ENCODE measurements at regions not wholly inside any gene's neighbourhood (a gene's known extent, or its start where the extent isn't known, plus 50 kb on each side); places are given as distances from the start of the nearest gene placed in this dataset.

GRCh38 chr5:164484948-164485347, 979.5 kb downstream of the MAT2B start:
- Histone ChIP-seq H3K36me3 (ENCODE audit: control insufficient read depth, insufficient read depth, low read length) (no peaks in the 10 kb centered on the region), H3K4me1 (ENCODE audit: control insufficient read depth, insufficient read depth, low read length) (no peaks in the 10 kb centered on the region), H3K4me3 (ENCODE audit: insufficient read depth, low read depth, low read length) (no peak overlapping the region), H3K27ac (ENCODE audit: insufficient read depth, low read depth, low read length, poor library complexity, severe bottlenecking) (no peak overlapping the region), H3K9me3 (ENCODE audit: control insufficient read depth, low read length) (no peaks in the 10 kb centered on the region), H3K27me3 (ENCODE audit: control insufficient read depth, insufficient read depth, low read length, poor library complexity, severe bottlenecking) (no peaks in the 10 kb centered on the region)
- WGBS, 2 experiments, result 88 to 100% methylated on average over 1 of the region's 1 CpG

- 92 to 93% methylated on average over 2 of the region's 2 CpGs for WGBS, 2 experiments
- Histone ChIP-seq H3K4me3 (ENCODE audit: insufficient read depth, low read depth, low read length) (no peak overlapping the region), H3K36me3 (ENCODE audit: control insufficient read depth, insufficient read depth, low read length) (no peaks in the 10 kb centered on the region), H3K27ac (ENCODE audit: insufficient read depth, low read depth, low read length, poor library complexity, severe bottlenecking) (no peak overlapping the region), H3K4me1 (ENCODE audit: control insufficient read depth, insufficient read depth, low read length) (no peaks in the 10 kb centered on the region), H3K27me3 (ENCODE audit: control insufficient read depth, insufficient read depth, low read length, poor library complexity, severe bottlenecking) (no peaks in the 10 kb centered on the region), H3K9me3 (ENCODE audit: control insufficient read depth, low read length) (no peaks in the 10 kb centered on the region)
These were observed 982.5 kb downstream of the MAT2B start for GRCh38 chr5:164487939-164488338.

GRCh38 chr5:164497311-164498064, 992.1 kb downstream of the MAT2B start:
- H3K4me3 ChIP-seq (ENCODE audit: insufficient read depth, low read depth, low read length), result no peak overlapping the region
- 93 to 95% methylated on average over 6 to 7 of the region's 7 CpGs for WGBS, 2 experiments
- H3K36me3 ChIP-seq (ENCODE audit: control insufficient read depth, insufficient read depth, low read length), result no peaks in the 10 kb centered on the region
- no peaks in the 10 kb centered on the region for H3K9me3 ChIP-seq (ENCODE audit: control insufficient read depth, low read length)
- no peak overlapping the region for H3K27ac ChIP-seq (ENCODE audit: insufficient read depth, low read depth, low read length, poor library complexity, severe bottlenecking)
- no peaks in the 10 kb centered on the region for H3K4me1 ChIP-seq (ENCODE audit: control insufficient read depth, insufficient read depth, low read length)
- no peaks in the 10 kb centered on the region for H3K27me3 ChIP-seq (ENCODE audit: control insufficient read depth, insufficient read depth, low read length, poor library complexity, severe bottlenecking)

GRCh38 chr5:164498438-164498837, 993.0 kb downstream of the MAT2B start:
- H3K4me1 ChIP-seq (ENCODE audit: control insufficient read depth, insufficient read depth, low read length), result no peaks in the 10 kb centered on the region
- H3K36me3 ChIP-seq (ENCODE audit: control insufficient read depth, insufficient read depth, low read length), result no peaks in the 10 kb centered on the region
- no peak overlapping the region for H3K4me3 ChIP-seq (ENCODE audit: insufficient read depth, low read depth, low read length)
- H3K27me3 ChIP-seq (ENCODE audit: control insufficient read depth, insufficient read depth, low read length, poor library complexity, severe bottlenecking), result no peaks in the 10 kb centered on the region
- H3K27ac ChIP-seq (ENCODE audit: insufficient read depth, low read depth, low read length, poor library complexity, severe bottlenecking), result no peak overlapping the region
- no peaks in the 10 kb centered on the region for H3K9me3 ChIP-seq (ENCODE audit: control insufficient read depth, low read length)

- WGBS, 2 experiments, result 84 to 95% methylated on average over 5 of the region's 5 CpGs
- no peaks in the 10 kb centered on the region for H3K9me3 ChIP-seq (ENCODE audit: control insufficient read depth, low read length)
- H3K36me3 ChIP-seq (ENCODE audit: control insufficient read depth, insufficient read depth, low read length), result no peaks in the 10 kb centered on the region
- no peak overlapping the region for H3K4me3 ChIP-seq (ENCODE audit: insufficient read depth, low read depth, low read length)
- no peaks in the 10 kb centered on the region for H3K4me1 ChIP-seq (ENCODE audit: control insufficient read depth, insufficient read depth, low read length)
- H3K27ac ChIP-seq (ENCODE audit: insufficient read depth, low read depth, low read length, poor library complexity, severe bottlenecking), result no peak overlapping the region
- no peaks in the 10 kb centered on the region for H3K27me3 ChIP-seq (ENCODE audit: control insufficient read depth, insufficient read depth, low read length, poor library complexity, severe bottlenecking)
These were observed 995.4 kb downstream of the MAT2B start for GRCh38 chr5:164500856-164501255.

GRCh38 chr5:164501344-164501743, 995.9 kb downstream of the MAT2B start:
- H3K27me3 ChIP-seq (ENCODE audit: control insufficient read depth, insufficient read depth, low read length, poor library complexity, severe bottlenecking), result no peaks in the 10 kb centered on the region
- H3K4me1 ChIP-seq (ENCODE audit: control insufficient read depth, insufficient read depth, low read length), result no peaks in the 10 kb centered on the region
- H3K27ac ChIP-seq (ENCODE audit: insufficient read depth, low read depth, low read length, poor library complexity, severe bottlenecking), result no peak overlapping the region
- WGBS, 2 experiments, result 97 to 100% methylated on average over 2 of the region's 3 CpGs
- no peak overlapping the region for H3K4me3 ChIP-seq (ENCODE audit: insufficient read depth, low read depth, low read length)
- H3K36me3 ChIP-seq (ENCODE audit: control insufficient read depth, insufficient read depth, low read length), result no peaks in the 10 kb centered on the region
- no peaks in the 10 kb centered on the region for H3K9me3 ChIP-seq (ENCODE audit: control insufficient read depth, low read length)

- H3K27ac ChIP-seq (ENCODE audit: insufficient read depth, low read depth, low read length, poor library complexity, severe bottlenecking), result no peak overlapping the region
- 59 to 68% methylated on average over 7 of the region's 7 CpGs for WGBS, 2 experiments
These were observed 998.8 kb downstream of the MAT2B start for GRCh38 chr5:164504141-164504772.

GRCh38 chr5:164505791-164506190, 1000.4 kb downstream of the MAT2B start:
- no peaks in the 10 kb centered on the region for H3K36me3 ChIP-seq (ENCODE audit: control insufficient read depth, insufficient read depth, low read length)
- no peaks in the 10 kb centered on the region for H3K9me3 ChIP-seq (ENCODE audit: control insufficient read depth, low read length)
- H3K27ac ChIP-seq (ENCODE audit: insufficient read depth, low read depth, low read length, poor library complexity, severe bottlenecking), result no peak overlapping the region
- H3K4me3 ChIP-seq (ENCODE audit: insufficient read depth, low read depth, low read length), result no peak overlapping the region
- 92 to 93% methylated on average over 4 of the region's 4 CpGs for WGBS, 2 experiments
- H3K4me1 ChIP-seq (ENCODE audit: control insufficient read depth, insufficient read depth, low read length), result no peaks in the 10 kb centered on the region
- no peaks in the 10 kb centered on the region for H3K27me3 ChIP-seq (ENCODE audit: control insufficient read depth, insufficient read depth, low read length, poor library complexity, severe bottlenecking)

More at GRCh38 chr5:164504141-164504772, 998.8 kb downstream of the MAT2B start:
- no peaks in the 10 kb centered on the region for H3K4me1 ChIP-seq (ENCODE audit: control insufficient read depth, insufficient read depth, low read length)
- H3K27me3 ChIP-seq (ENCODE audit: control insufficient read depth, insufficient read depth, low read length, poor library complexity, severe bottlenecking), result no peaks in the 10 kb centered on the region
- H3K36me3 ChIP-seq (ENCODE audit: control insufficient read depth, insufficient read depth, low read length), result no peaks in the 10 kb centered on the region
- H3K4me3 ChIP-seq (ENCODE audit: insufficient read depth, low read depth, low read length), result no peak overlapping the region
- H3K9me3 ChIP-seq (ENCODE audit: control insufficient read depth, low read length), result no peaks in the 10 kb centered on the region

GRCh38 chr5:164518067-164518740, 1012.8 kb downstream of the MAT2B start:
- H3K4me1 ChIP-seq (ENCODE audit: control insufficient read depth, insufficient read depth, low read length), result no peaks in the 10 kb centered on the region
- H3K9me3 ChIP-seq (ENCODE audit: control insufficient read depth, low read length), result peaks cover 2% of the 10 kb centered on the region
- no peaks in the 10 kb centered on the region for H3K27me3 ChIP-seq (ENCODE audit: control insufficient read depth, insufficient read depth, low read length, poor library complexity, severe bottlenecking)
- 100% methylated on average over 1 of the region's 1 CpG; no CpG with 5 or more reads in 1 of the 2 experiments for WGBS, 2 experiments
- no peak overlapping the region for H3K4me3 ChIP-seq (ENCODE audit: insufficient read depth, low read depth, low read length)
- no peak overlapping the region for H3K27ac ChIP-seq (ENCODE audit: insufficient read depth, low read depth, low read length, poor library complexity, severe bottlenecking)
- H3K36me3 ChIP-seq (ENCODE audit: control insufficient read depth, insufficient read depth, low read length), result no peaks in the 10 kb centered on the region

GRCh38 chr5:164518741-164519080, 1013.3 kb downstream of the MAT2B start:
- no peaks in the 10 kb centered on the region for H3K9me3 ChIP-seq (ENCODE audit: control insufficient read depth, low read length)
- 92 to 93% methylated on average over 4 of the region's 4 CpGs for WGBS, 2 experiments
- H3K4me3 ChIP-seq (ENCODE audit: insufficient read depth, low read depth, low read length), result no peak overlapping the region
- H3K27ac ChIP-seq (ENCODE audit: insufficient read depth, low read depth, low read length, poor library complexity, severe bottlenecking), result no peak overlapping the region
- H3K27me3 ChIP-seq (ENCODE audit: control insufficient read depth, insufficient read depth, low read length, poor library complexity, severe bottlenecking), result no peaks in the 10 kb centered on the region
- no peaks in the 10 kb centered on the region for H3K4me1 ChIP-seq (ENCODE audit: control insufficient read depth, insufficient read depth, low read length)
- no peaks in the 10 kb centered on the region for H3K36me3 ChIP-seq (ENCODE audit: control insufficient read depth, insufficient read depth, low read length)

Measured in ectodermal cell (in vitro differentiated cells).